HepG2 (cell line): ENCODE measurements at regions not wholly inside any gene's neighbourhood (a gene's known extent, or its start where the extent isn't known, plus 50 kb on each side); places are given as distances from the start of the nearest gene placed in this dataset.

Experiments used
- ATAC-seq: fragments of 200-7000 bp; cut with Tn5 transposase; 3 replicates; pipeline ENCODE4 v1.9.1; 2020; ENCODE audit warnings: mild to moderate bottlenecking, moderate library complexity
- BruUV-seq: library from RNA; stranded (reverse); fragments of 400-500 nt; replicated peaks from 2 replicates; lab custom pipeline; 2021; lab: Mats Ljungman, UMichigan
- CTCF ChIA-PET: fragments of 300-600 bp; formaldehyde crosslinking; extraction: SDS; loops from one replicate; lab custom pipeline; 2021; ENCODE audit warnings: low total read pairs, inconsistent platforms, low intra/inter-chr PET ratio; lab: Yijun Ruan, JAX
- POLR2A ChIA-PET: fragments of 350-600 bp; sonication (Branson Sonifier 250); formaldehyde crosslinking; loops from one replicate; lab custom pipeline; 2020; ENCODE audit warnings: antibody characterized with exemption, inconsistent platforms; lab: Yijun Ruan, JAX
- DNase-seq: peaks from one replicate; pipeline ENCODE4 v3.0.0-alpha.2; 2015; ENCODE audit warnings: low spot score
- FAIRE-seq: peaks from 3 replicates; lab custom pipeline; 2011; peaks lifted over from hg19 to GRCh38; lab: Jason Lieb, UNC
- H2AFZ ChIP-seq: one replicate; pipeline ENCODE4 v1.6.1; 2011; ENCODE audit warnings: low read length, inconsistent platforms
- H3K27ac ChIP-seq: fragments of 300-600 bp; 3 replicates; pipeline ENCODE4 v1.8.0; 2011; ENCODE audit warnings: mixed run types, mild to moderate bottlenecking, mixed read lengths, low read length, inconsistent platforms; ENCODE audit not compliant: insufficient read depth; ENCODE audit errors: extremely low read length
- H3K27me3 ChIP-seq, 2 experiments: fragments of 200-600 bp in 1 of 2; 2 replicates in 1 of 2; 3 replicates in 1 of 2; pipeline versions ENCODE4 v1.6.0 to v1.8.0; 2011; ENCODE audit warnings: low read length in 2 of 2, mild to moderate bottlenecking in 2 of 2, moderate library complexity in 2 of 2, inconsistent platforms in 1 of 2; ENCODE audit not compliant: insufficient read depth in 2 of 2, control insufficient read depth in 1 of 2
- H3K36me3 ChIP-seq, 2 experiments: fragments of 200-600 bp in 1 of 2; replicated peaks in 1 of 2; 2 replicates in 1 of 2; 3 replicates in 1 of 2; pipeline versions ENCODE4 v1.5.1 to v1.8.0; 2011; ENCODE audit warnings: low read length in 2 of 2, inconsistent platforms in 1 of 2; ENCODE audit not compliant: insufficient read depth in 2 of 2, control insufficient read depth in 1 of 2
- H3K4me1 ChIP-seq: 2 replicates; pipeline ENCODE4 v1.5.1; 2012; ENCODE audit warnings: low read length, inconsistent platforms; ENCODE audit not compliant: insufficient read depth
- H3K4me2 ChIP-seq: 2 replicates; pipeline ENCODE4 v1.6.0; 2011; ENCODE audit warnings: low read depth, low read length, inconsistent platforms
- H3K4me3 ChIP-seq, 3 experiments: fragments of 200-600 bp in 1 of 3; sonication (generic), shearing (Covaris generic) in 1 of 3; replicated peaks in 1 of 3; 2 replicates each; pipeline ENCODE4 v1.5.1; 2011 to 2016; ENCODE audit warnings: low read length in 3 of 3, inconsistent platforms in 2 of 3, low read depth in 2 of 3, mild to moderate bottlenecking in 2 of 3, control low read depth in 1 of 3, mixed read lengths in 1 of 3; ENCODE audit not compliant: insufficient read depth in 1 of 3
- H3K79me2 ChIP-seq: one replicate; pipeline ENCODE4 v1.6.1; 2011; ENCODE audit warnings: low read length, inconsistent platforms; ENCODE audit not compliant: insufficient read depth
- H3K9ac ChIP-seq: 2 replicates; pipeline ENCODE4 v1.6.0; 2011; ENCODE audit warnings: mild to moderate bottlenecking, low read depth, low read length, inconsistent platforms; ENCODE audit not compliant: insufficient read depth
- H3K9me3 ChIP-seq: 2 replicates; pipeline ENCODE4 v1.5.1; 2012; ENCODE audit warnings: mild to moderate bottlenecking, low read length
- H4K20me1 ChIP-seq: 2 replicates; pipeline ENCODE4 v1.6.0; 2011; ENCODE audit warnings: inconsistent platforms, mild to moderate bottlenecking, low read length, moderate library complexity; ENCODE audit not compliant: insufficient read depth
- ATF5 ChIP-seq: sonication (generic); formaldehyde crosslinking; IDR thresholded peaks from 2 replicates; pipeline ENCODE4 v1.4.0; 2020; ENCODE audit warnings: mild to moderate bottlenecking, low read depth, missing genetic modification reagents
- ATM ChIP-seq: fragments of 450-650 bp; IDR thresholded peaks from 2 replicates; pipeline ENCODE4 v1.7.1; 2017; ENCODE audit warnings: mild to moderate bottlenecking, borderline replicate concordance
- CBFB ChIP-seq: sonication (generic); formaldehyde crosslinking; IDR thresholded peaks from 2 replicates; pipeline ENCODE4 v1.4.0; 2020; ENCODE audit warnings: missing genetic modification reagents
- HNRNPL ChIP-seq: fragments of 200-400 bp; formaldehyde crosslinking; IDR thresholded peaks from 2 replicates; pipeline ENCODE4 v1.6.1; 2017; ENCODE audit warnings: mild to moderate bottlenecking, low read depth, low read length
- PCBP2 ChIP-seq: fragments of 200-400 bp; formaldehyde crosslinking; optimal IDR thresholded peaks from 2 replicates; pipeline ENCODE3; 2018; ENCODE audit warnings: low read length, low read depth; ENCODE audit not compliant: poor library complexity, severe bottlenecking
- STAT5B ChIP-seq: sonication (generic); formaldehyde crosslinking; IDR thresholded peaks from 2 replicates; pipeline ENCODE4 v1.4.0; 2020; ENCODE audit warnings: missing genetic modification reagents
- SYNCRIP ChIP-seq: fragments of 200-400 bp; formaldehyde crosslinking; IDR thresholded peaks from 2 replicates; pipeline ENCODE4 v1.6.1; 2018; ENCODE audit warnings: mild to moderate bottlenecking, low read depth, low read length; ENCODE audit not compliant: insufficient read depth
- ZBTB38 ChIP-seq: sonication (generic); formaldehyde crosslinking; IDR thresholded peaks from 2 replicates; pipeline ENCODE4 v1.5.1; 2020; ENCODE audit warnings: mild to moderate bottlenecking, missing genetic modification reagents
- ZEB1 ChIP-seq: IDR thresholded peaks from 2 replicates; pipeline ENCODE4 v1.6.1; 2012; ENCODE audit warnings: mild to moderate bottlenecking, low read depth, inconsistent platforms; ENCODE audit not compliant: insufficient replicate concordance
- ZFP82 ChIP-seq: sonication (generic); formaldehyde crosslinking; IDR thresholded peaks from 2 replicates; pipeline ENCODE4 v1.5.1; 2020; ENCODE audit warnings: mild to moderate bottlenecking, missing genetic modification reagents, borderline replicate concordance
- ZNF10 ChIP-seq: sonication (generic); formaldehyde crosslinking; IDR thresholded peaks from 2 replicates; pipeline ENCODE4 v1.4.0; 2020; ENCODE audit warnings: mild to moderate bottlenecking, low read depth, missing genetic modification reagents, borderline replicate concordance
- ZNF629 ChIP-seq: sonication (generic); formaldehyde crosslinking; conservative IDR thresholded peaks from 2 replicates; pipeline ENCODE4 v1.5.0; 2020; ENCODE audit warnings: missing genetic modification reagents
- ZNF7 ChIP-seq: IDR thresholded peaks from 2 replicates; pipeline ENCODE4 v1.6.1; 2016; ENCODE audit warnings: missing biosample characterization, missing genetic modification reagents
- WGBS: methylation state at CpG from one replicate; pipeline ENCODE4 v1.1.6; 2017; ENCODE audit warnings: low lambda C conversion rate; 5-methylcytosine and 5-hydroxymethylcytosine counted together
- in situ Hi-C: cut with HindIII; loops from 2 replicates; pipeline ENCODE4 v1.10.0; 2017; ENCODE audit warnings: low pct_unique_long_range_greater_than_20kb; ENCODE audit not compliant: extremely low pct_ligation_motif_present
- intact Hi-C: fragments of 100-400 bp; cut with micrococcal nuclease; formaldehyde crosslinking; loops from one replicate; pipeline ENCODE4 v1.10.0; 2022; ENCODE audit not compliant: unreplicated experiment
- TF ChIP-seq, protein P1 (sequence below): sonication (generic); formaldehyde crosslinking; IDR thresholded peaks from 2 replicates; pipeline ENCODE4 v1.4.0; 2020; ENCODE audit warnings: mild to moderate bottlenecking, missing genetic modification reagents, borderline replicate concordance

GRCh38 chr10:2761971-2762370, 305.4 kb upstream of the PFKP start:
- Histone ChIP-seq H3K79me2 (no peaks in the 10 kb centered on the region), H3K27me3 (no peaks in the 10 kb centered on the region), H4K20me1 (no peaks in the 10 kb centered on the region), H2AFZ (no peak overlapping the region), H3K4me3 (no peak overlapping the region), H3K9ac (no peak overlapping the region), H3K4me1 (no peaks in the 10 kb centered on the region), H3K27ac (no peak overlapping the region), H3K9me3 (no peaks in the 10 kb centered on the region), H3K4me2 (no peak overlapping the region), H3K36me3 (no peaks in the 10 kb centered on the region)
- WGBS: 38% methylated on average over 4 of the region's 4 CpGs
- TF ChIP-seq ATF5: no peak
- no peak for TF ChIP-seq HNRNPL
- TF ChIP-seq ZEB1: no peak
- no peak for TF ChIP-seq ZFP82 (CRISPR knock-in tag)
- TF ChIP-seq ATM: no peak
- TF ChIP-seq ZNF7: no peak
- TF ChIP-seq PCBP2: no peak
- no peak for TF ChIP-seq STAT5B (CRISPR knock-in tag)
- no peak for TF ChIP-seq SYNCRIP
- no TSS peak for BruUV-seq
- in situ Hi-C loops (no loop called here), intact Hi-C loops (no loop called here)
- FAIRE-seq: no peak
- no peak for ATAC-seq
- ChIA-PET POLR2A (no interaction called here), CTCF (no interaction called here)
- DNase-seq: no peak

DNA sequence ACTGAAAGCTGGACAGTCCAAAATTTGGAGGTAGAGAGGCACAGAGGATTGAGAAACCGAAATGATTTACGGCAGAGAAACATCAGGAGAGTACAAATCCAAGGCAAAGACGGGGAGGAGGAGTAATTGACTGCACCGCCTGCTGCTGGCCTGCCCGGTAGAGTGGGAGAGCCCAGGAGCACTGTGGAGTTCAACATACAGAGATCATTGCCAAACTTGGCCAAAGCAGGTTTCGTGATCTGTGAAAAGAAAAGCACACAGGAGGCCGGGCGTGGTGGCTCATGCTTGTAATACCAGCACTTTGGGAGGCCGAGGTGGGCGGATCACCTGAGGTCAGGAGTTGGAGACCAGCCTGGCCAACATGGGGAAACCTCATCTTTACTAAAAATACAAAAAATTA, 306.0 kb upstream of the PFKP start:
- no peak overlapping the region for H2AFZ ChIP-seq
- no peak for TF ChIP-seq CBFB (CRISPR knock-in tag)
- no peak for TF ChIP-seq ZNF629 (CRISPR knock-in tag)
- TF ChIP-seq ZNF10 (CRISPR knock-in tag): no peak
- TF ChIP-seq, protein P1, sequence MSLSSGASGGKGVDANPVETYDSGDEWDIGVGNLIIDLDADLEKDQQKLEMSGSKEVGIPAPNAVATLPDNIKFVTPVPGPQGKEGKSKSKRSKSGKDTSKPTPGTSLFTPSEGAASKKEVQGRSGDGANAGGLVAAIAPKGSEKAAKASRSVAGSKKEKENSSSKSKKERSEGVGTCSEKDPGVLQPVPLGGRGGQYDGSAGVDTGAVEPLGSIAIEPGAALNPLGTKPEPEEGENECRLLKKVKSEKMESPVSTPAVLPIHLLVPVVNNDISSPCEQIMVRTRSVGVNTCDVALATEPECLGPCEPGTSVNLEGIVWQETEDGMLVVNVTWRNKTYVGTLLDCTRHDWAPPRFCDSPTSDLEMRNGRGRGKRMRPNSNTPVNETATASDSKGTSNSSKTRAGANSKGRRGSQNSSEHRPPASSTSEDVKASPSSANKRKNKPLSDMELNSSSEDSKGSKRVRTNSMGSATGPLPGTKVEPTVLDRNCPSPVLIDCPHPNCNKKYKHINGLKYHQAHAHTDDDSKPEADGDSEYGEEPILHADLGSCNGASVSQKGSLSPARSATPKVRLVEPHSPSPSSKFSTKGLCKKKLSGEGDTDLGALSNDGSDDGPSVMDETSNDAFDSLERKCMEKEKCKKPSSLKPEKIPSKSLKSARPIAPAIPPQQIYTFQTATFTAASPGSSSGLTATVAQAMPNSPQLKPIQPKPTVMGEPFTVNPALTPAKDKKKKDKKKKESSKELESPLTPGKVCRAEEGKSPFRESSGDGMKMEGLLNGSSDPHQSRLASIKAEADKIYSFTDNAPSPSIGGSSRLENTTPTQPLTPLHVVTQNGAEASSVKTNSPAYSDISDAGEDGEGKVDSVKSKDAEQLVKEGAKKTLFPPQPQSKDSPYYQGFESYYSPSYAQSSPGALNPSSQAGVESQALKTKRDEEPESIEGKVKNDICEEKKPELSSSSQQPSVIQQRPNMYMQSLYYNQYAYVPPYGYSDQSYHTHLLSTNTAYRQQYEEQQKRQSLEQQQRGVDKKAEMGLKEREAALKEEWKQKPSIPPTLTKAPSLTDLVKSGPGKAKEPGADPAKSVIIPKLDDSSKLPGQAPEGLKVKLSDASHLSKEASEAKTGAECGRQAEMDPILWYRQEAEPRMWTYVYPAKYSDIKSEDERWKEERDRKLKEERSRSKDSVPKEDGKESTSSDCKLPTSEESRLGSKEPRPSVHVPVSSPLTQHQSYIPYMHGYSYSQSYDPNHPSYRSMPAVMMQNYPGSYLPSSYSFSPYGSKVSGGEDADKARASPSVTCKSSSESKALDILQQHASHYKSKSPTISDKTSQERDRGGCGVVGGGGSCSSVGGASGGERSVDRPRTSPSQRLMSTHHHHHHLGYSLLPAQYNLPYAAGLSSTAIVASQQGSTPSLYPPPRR (CRISPR knock-in tag): no peak
- TF ChIP-seq ZBTB38 (CRISPR knock-in tag): no peak

More for the DNA sequence above, 306.0 kb upstream of the PFKP start:
- no peak for FAIRE-seq
- ChIA-PET POLR2A (no interaction called here), CTCF (no interaction called here)
- in situ Hi-C loops (no loop called here), intact Hi-C loops (no loop called here)
- ATAC-seq: no peak
- BruUV-seq: no TSS peak
- Histone ChIP-seq H3K4me2 (no peak overlapping the region), H3K9ac (no peak overlapping the region), H3K27me3 (no peaks in the 10 kb centered on the region), H4K20me1 (no peaks in the 10 kb centered on the region), H3K27ac (no peak overlapping the region), H3K9me3 (no peaks in the 10 kb centered on the region), H3K4me3 (no peak overlapping the region), H3K79me2 (no peaks in the 10 kb centered on the region), H3K36me3 (no peaks in the 10 kb centered on the region), H3K4me1 (no peaks in the 10 kb centered on the region)
- WGBS: 25% methylated on average over 6 of the region's 10 CpGs
- no peak for DNase-seq
